G401 (cell line): ENCODE measurements at regions not wholly inside any gene's neighbourhood (a gene's known extent, or its start where the extent isn't known, plus 50 kb on each side); places are given as distances from the start of the nearest gene placed in this dataset.

Source experiments
- DNase-seq: peaks from one replicate; pipeline ENCODE4 v3.0.0-alpha.2; 2015; ENCODE audit warnings: low spot score
- in situ Hi-C: cut with HindIII; loops from 2 replicates; pipeline ENCODE4 v1.10.0; 2016; ENCODE audit warnings: low sequenced_read_pairs, mixed read lengths

GRCh38 chr2:81672516-81672915 is 1368.0 kb upstream of the LRRTM1 start:
- in situ Hi-C loops: no loop called here
- no peak for DNase-seq

GRCh38 chr2:81670885-81671284 is 1366.3 kb upstream of the LRRTM1 start:
- in situ Hi-C loops: no loop called here
- DNase-seq: no peak

GRCh38 chr2:81661081-81661480 is 1356.5 kb upstream of the LRRTM1 start:
- in situ Hi-C loops: no loop called here
- DNase-seq: no peak

GRCh38 chr2:81658227-81658626 is 1353.7 kb upstream of the LRRTM1 start:
- no peak for DNase-seq
- in situ Hi-C loops: no loop called here

GRCh38 chr2:81650048-81650971 is 1345.8 kb upstream of the LRRTM1 start:
- in situ Hi-C loops: no loop called here
- no peak for DNase-seq

GRCh38 chr2:81648806-81649205 is 1344.3 kb upstream of the LRRTM1 start:
- in situ Hi-C loops: no loop called here
- DNase-seq: no peak

GRCh38 chr2:81648370-81648769 is 1343.8 kb upstream of the LRRTM1 start:
- no peak for DNase-seq
- in situ Hi-C loops: no loop called here

- in situ Hi-C loops: no loop called here
- DNase-seq: no peak
Measured at GRCh38 chr2:81647715-81648230, 1343.2 kb upstream of the LRRTM1 start.

GRCh38 chr2:81645745-81646301 is 1341.3 kb upstream of the LRRTM1 start:
- in situ Hi-C loops: no loop called here
- no peak for DNase-seq

- in situ Hi-C loops: no loop called here
- no peak for DNase-seq
Measured at GRCh38 chr2:81644189-81644588, 1339.6 kb upstream of the LRRTM1 start.

- DNase-seq: no peak
- in situ Hi-C loops: no loop called here
Measured at GRCh38 chr2:81624825-81625224, 1320.3 kb upstream of the LRRTM1 start.

GRCh38 chr2:81600088-81600487 is 1295.5 kb upstream of the LRRTM1 start:
- DNase-seq: no peak
- in situ Hi-C loops: no loop called here

GRCh38 chr2:81598453-81598852 is 1293.9 kb upstream of the LRRTM1 start:
- no peak for DNase-seq
- in situ Hi-C loops: no loop called here

GRCh38 chr2:81589406-81589805 is 1284.9 kb upstream of the LRRTM1 start:
- in situ Hi-C loops: no loop called here
- DNase-seq: no peak

- DNase-seq: no peak
Measured at GRCh38 chr2:81583311-81584108, 1279.0 kb upstream of the LRRTM1 start.

GRCh38 chr2:81576713-81577112 is 1272.2 kb upstream of the LRRTM1 start:
- in situ Hi-C loops: no loop called here
- DNase-seq: no peak

More at GRCh38 chr2:81583311-81584108, 1279.0 kb upstream of the LRRTM1 start:
- in situ Hi-C loops: no loop called here

GRCh38 chr2:81551040-81551634 is 1246.6 kb upstream of the LRRTM1 start:
- in situ Hi-C loops: no loop called here
- DNase-seq: no peak

- no peak for DNase-seq
- in situ Hi-C loops: no loop called here
Measured at GRCh38 chr2:81550277-81550676, 1245.7 kb upstream of the LRRTM1 start.

- DNase-seq: no peak
- in situ Hi-C loops: no loop called here
Measured at GRCh38 chr2:81549646-81550045, 1245.1 kb upstream of the LRRTM1 start.
